Mesendoderm (in vitro differentiated cells): ENCODE measurements at regions not wholly inside any gene's neighbourhood (a gene's known extent, or its start where the extent isn't known, plus 50 kb on each side); places are given as distances from the start of the nearest gene placed in this dataset.

Experiments
- DNase-seq: peaks from one replicate; pipeline ENCODE4 v3.0.0; 2013
- H2AK5ac ChIP-seq: 2 replicates; pipeline ENCODE4 v1.6.1; 2013; ENCODE audit warnings: low read length, inconsistent platforms
- H2BK120ac ChIP-seq: 2 replicates; pipeline ENCODE4 v1.6.1; 2013; ENCODE audit warnings: low read depth, mild to moderate bottlenecking, low read length, moderate library complexity, mixed read lengths
- H2BK15ac ChIP-seq: replicated peaks from 2 replicates; pipeline ENCODE4 v1.6.1; 2013; ENCODE audit warnings: low read depth, mild to moderate bottlenecking, moderate library complexity
- H2BK5ac ChIP-seq: 2 replicates; pipeline ENCODE4 v1.6.1; 2013; ENCODE audit warnings: low read length, inconsistent platforms
- H3K18ac ChIP-seq: 2 replicates; pipeline ENCODE4 v1.6.1; 2013; ENCODE audit warnings: mild to moderate bottlenecking, low read length, mixed read lengths
- H3K23ac ChIP-seq: one replicate; pipeline ENCODE4 v1.6.1; 2013; ENCODE audit warnings: low read length
- H3K27ac ChIP-seq: 2 replicates; pipeline ENCODE4 v1.5.1; 2013; ENCODE audit warnings: low read depth, mild to moderate bottlenecking, inconsistent platforms, low read length, moderate library complexity
- H3K27me3 ChIP-seq: 2 replicates; pipeline ENCODE4 v1.6.1; 2013; ENCODE audit warnings: low read length, control low read depth, mild to moderate bottlenecking, inconsistent platforms; ENCODE audit not compliant: insufficient read depth, poor library complexity
- H3K36me3 ChIP-seq: 2 replicates; pipeline ENCODE4 v1.6.1; 2013; ENCODE audit warnings: low read length, inconsistent platforms; ENCODE audit not compliant: control insufficient read depth, insufficient read depth
- H3K4ac ChIP-seq: one replicate; pipeline ENCODE4 v1.6.1; 2013; ENCODE audit warnings: low read depth, mild to moderate bottlenecking, low read length, moderate library complexity
- H3K4me1 ChIP-seq: 2 replicates; pipeline ENCODE4 v1.6.1; 2013; ENCODE audit warnings: low read depth, low read length, inconsistent platforms; ENCODE audit not compliant: control insufficient read depth
- H3K4me2 ChIP-seq: 2 replicates; pipeline ENCODE4 v1.6.1; 2013; ENCODE audit warnings: low read length
- H3K4me3 ChIP-seq: 2 replicates; pipeline ENCODE4 v1.5.1; 2013; ENCODE audit warnings: mild to moderate bottlenecking, low read length
- H3K56ac ChIP-seq: one replicate; pipeline ENCODE4 v1.6.1; 2013; ENCODE audit warnings: low read length
- H3K79me1 ChIP-seq: 2 replicates; pipeline ENCODE4 v1.6.1; 2013; ENCODE audit warnings: low read length, inconsistent platforms
- H3K79me2 ChIP-seq: 2 replicates; pipeline ENCODE4 v1.6.1; 2013; ENCODE audit warnings: mild to moderate bottlenecking, low read length; ENCODE audit not compliant: control insufficient read depth, insufficient read depth
- H3K9ac ChIP-seq: 2 replicates; pipeline ENCODE4 v1.6.1; 2013; ENCODE audit warnings: low read length, inconsistent platforms
- H4K5ac ChIP-seq: one replicate; pipeline ENCODE4 v1.6.1; 2013; ENCODE audit warnings: low read length
- H4K8ac ChIP-seq: one replicate; pipeline ENCODE4 v1.6.1; 2013; ENCODE audit warnings: low read depth, mild to moderate bottlenecking, control low read depth, low read length, moderate library complexity
- WGBS: extraction: QIAGEN DNeasy Blood & Tissue Kit; methylation state at CpG from one replicate; pipeline ENCODE4 v1.1.7; 2013; ENCODE audit warnings: low lambda C conversion rate, missing lambda C conversion rate; ENCODE audit not compliant: insufficient coverage; ENCODE audit errors: extremely low coverage; 5-methylcytosine and 5-hydroxymethylcytosine counted together

DNA sequence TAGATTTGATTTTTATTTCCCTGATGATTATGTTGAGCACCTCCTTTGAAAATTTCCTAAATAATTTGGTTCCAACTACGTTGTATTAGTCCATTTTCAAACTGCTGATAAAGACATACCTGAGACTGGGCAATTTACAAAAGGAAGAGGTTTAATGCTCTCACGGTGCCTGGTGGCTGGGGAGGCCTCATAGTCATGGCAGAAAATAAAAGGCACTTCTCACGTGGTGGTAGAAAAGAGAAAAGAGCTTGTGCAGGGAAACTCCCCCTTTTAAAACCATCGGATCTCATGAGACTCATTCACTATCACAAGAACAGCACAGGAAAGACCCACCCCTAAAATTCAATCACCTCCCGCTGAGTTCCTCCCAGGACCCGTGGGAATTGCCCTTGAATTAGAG lies 372.3 kb downstream of the RPL10L start:
- H2BK120ac ChIP-seq, result no peak overlapping the region
- H3K56ac ChIP-seq, result no peak overlapping the region
- H4K5ac ChIP-seq, result no peak overlapping the region
- no CpG with 5 or more reads among the region's 6 CpGs for WGBS
- no peak overlapping the region for H2BK5ac ChIP-seq
- H4K8ac ChIP-seq, result no peak overlapping the region
- no peak overlapping the region for H3K23ac ChIP-seq
- H3K36me3 ChIP-seq, result no peaks in the 10 kb centered on the region
- no peaks in the 10 kb centered on the region for H3K4me1 ChIP-seq
- H3K27me3 ChIP-seq, result no peaks in the 10 kb centered on the region
- no peak for DNase-seq
- no peak overlapping the region for H3K27ac ChIP-seq
- H3K4ac ChIP-seq, result no peak overlapping the region
- no peaks in the 10 kb centered on the region for H3K79me2 ChIP-seq
- no peak overlapping the region for H3K18ac ChIP-seq
- H2BK15ac ChIP-seq, result no peak overlapping the region
- no peak overlapping the region for H3K4me3 ChIP-seq
- H3K9ac ChIP-seq, result no peak overlapping the region
- no peak overlapping the region for H3K4me2 ChIP-seq
- H2AK5ac ChIP-seq, result no peak overlapping the region
- H3K79me1 ChIP-seq, result no peaks in the 10 kb centered on the region

DNA sequence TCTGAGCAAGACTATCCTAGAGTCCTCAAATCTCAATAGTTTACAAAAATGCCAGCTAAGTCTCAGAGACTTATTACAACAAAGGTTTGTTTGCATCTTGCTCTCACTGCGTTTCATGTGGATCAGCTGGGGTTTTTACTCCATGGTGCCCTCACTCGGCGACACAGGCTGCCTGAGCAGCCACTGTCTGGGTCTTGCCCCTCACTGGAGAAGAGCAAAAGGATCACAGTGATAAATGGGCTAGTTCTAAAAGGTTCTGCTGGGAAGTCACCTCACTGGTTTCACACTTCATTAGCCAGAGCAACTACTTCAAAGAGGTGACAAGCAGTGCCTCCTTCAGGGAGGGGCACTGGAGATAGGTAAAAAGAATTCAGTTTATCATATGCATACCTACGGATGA lies 392.0 kb downstream of the RPL10L start:
- Histone ChIP-seq H3K27ac (no peak overlapping the region), H3K36me3 (no peaks in the 10 kb centered on the region), H2AK5ac (no peak overlapping the region), H4K8ac (no peak overlapping the region), H4K5ac (no peak overlapping the region), H3K4me3 (no peak overlapping the region), H3K27me3 (no peaks in the 10 kb centered on the region), H3K18ac (no peak overlapping the region), H2BK5ac (no peak overlapping the region), H3K79me1 (no peaks in the 10 kb centered on the region), H3K4ac (no peak overlapping the region), H3K56ac (no peak overlapping the region), H3K9ac (no peak overlapping the region), H3K4me1 (no peaks in the 10 kb centered on the region), H3K23ac (no peak overlapping the region), H2BK120ac (no peak overlapping the region), H3K4me2 (no peak overlapping the region), H3K79me2 (no peaks in the 10 kb centered on the region), H2BK15ac (no peak overlapping the region)
- no CpG with 5 or more reads among the region's 4 CpGs for WGBS
- peak; percentile 95 for DNase-seq

DNA sequence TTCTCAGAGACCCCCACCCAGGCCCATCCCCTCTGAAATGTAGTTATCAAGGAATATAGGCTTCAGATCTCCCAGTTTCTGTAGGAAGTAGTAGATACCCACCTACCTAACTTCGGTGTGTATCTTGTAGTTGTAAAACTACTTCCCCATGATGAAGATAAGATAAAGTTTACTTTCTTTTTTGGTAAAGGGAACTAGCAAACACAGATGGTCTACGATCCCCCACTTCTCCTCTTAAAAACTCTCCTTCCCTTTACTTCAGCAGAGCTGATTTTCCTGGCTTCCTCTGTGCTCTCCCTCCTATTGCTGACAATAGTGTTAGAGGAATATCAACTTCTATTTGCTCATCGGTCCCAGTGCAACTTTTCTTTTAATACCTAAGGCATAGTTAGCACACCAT lies 395.2 kb downstream of the RPL10L start:
- no peak overlapping the region for H3K9ac ChIP-seq
- H2BK120ac ChIP-seq, result no peak overlapping the region
- H3K56ac ChIP-seq, result no peak overlapping the region
- no peak overlapping the region for H3K4ac ChIP-seq
- WGBS, result no CpG with 5 or more reads among the region's 3 CpGs
- H3K79me2 ChIP-seq, result no peaks in the 10 kb centered on the region
- H4K8ac ChIP-seq, result no peak overlapping the region
- no peak overlapping the region for H2AK5ac ChIP-seq
- no peaks in the 10 kb centered on the region for H3K4me1 ChIP-seq
- H3K36me3 ChIP-seq, result no peaks in the 10 kb centered on the region
- no peak overlapping the region for H3K23ac ChIP-seq
- H3K27me3 ChIP-seq, result no peaks in the 10 kb centered on the region
- no peak overlapping the region for H3K4me2 ChIP-seq
- H3K4me3 ChIP-seq, result no peak overlapping the region
- no peak overlapping the region for H2BK5ac ChIP-seq
- H3K27ac ChIP-seq, result no peak overlapping the region
- DNase-seq, result no peak
- no peaks in the 10 kb centered on the region for H3K79me1 ChIP-seq
- no peak overlapping the region for H4K5ac ChIP-seq
- H3K18ac ChIP-seq, result no peak overlapping the region
- no peak overlapping the region for H2BK15ac ChIP-seq

DNA sequence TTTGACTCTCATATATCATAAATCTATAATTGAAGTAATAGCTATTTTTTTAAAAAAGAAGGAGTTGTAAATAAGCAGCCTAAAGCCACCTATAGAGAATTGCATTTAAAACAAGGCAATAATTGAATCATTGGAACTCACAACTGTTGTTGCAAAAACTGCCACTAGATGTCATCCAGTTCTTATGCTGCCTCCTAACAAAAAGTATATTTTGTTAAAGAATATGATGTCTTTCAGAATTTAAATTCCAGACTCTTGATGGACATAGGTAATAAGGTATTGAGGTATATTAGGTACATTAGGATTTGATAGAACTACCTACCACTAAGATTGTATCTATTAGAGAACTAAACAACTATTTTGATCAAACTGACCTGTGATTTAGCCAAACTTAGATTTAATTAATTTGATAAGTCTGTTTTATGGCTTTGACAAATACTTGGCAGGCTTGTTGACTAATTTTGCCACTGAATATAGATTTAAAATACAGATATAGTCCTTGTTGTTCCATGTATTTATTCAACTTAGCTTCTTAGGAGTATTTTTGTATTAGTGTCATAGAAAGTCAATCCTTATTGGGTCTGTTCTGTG lies 401.4 kb downstream of the RPL10L start:
- Histone ChIP-seq H4K8ac (no peak overlapping the region), H3K4ac (no peak overlapping the region), H3K36me3 (no peaks in the 10 kb centered on the region), H3K79me2 (no peaks in the 10 kb centered on the region), H3K23ac (no peak overlapping the region), H3K18ac (no peak overlapping the region), H3K27ac (no peak overlapping the region), H2AK5ac (no peak overlapping the region), H3K56ac (no peak overlapping the region), H2BK15ac (no peak overlapping the region), H3K27me3 (no peaks in the 10 kb centered on the region), H3K9ac (no peak overlapping the region), H3K4me3 (no peak overlapping the region), H3K4me2 (no peak overlapping the region), H4K5ac (no peak overlapping the region), H3K79me1 (no peaks in the 10 kb centered on the region), H2BK5ac (no peak overlapping the region), H3K4me1 (no peaks in the 10 kb centered on the region), H2BK120ac (no peak overlapping the region)
- peak; percentile 43 for DNase-seq

DNA sequence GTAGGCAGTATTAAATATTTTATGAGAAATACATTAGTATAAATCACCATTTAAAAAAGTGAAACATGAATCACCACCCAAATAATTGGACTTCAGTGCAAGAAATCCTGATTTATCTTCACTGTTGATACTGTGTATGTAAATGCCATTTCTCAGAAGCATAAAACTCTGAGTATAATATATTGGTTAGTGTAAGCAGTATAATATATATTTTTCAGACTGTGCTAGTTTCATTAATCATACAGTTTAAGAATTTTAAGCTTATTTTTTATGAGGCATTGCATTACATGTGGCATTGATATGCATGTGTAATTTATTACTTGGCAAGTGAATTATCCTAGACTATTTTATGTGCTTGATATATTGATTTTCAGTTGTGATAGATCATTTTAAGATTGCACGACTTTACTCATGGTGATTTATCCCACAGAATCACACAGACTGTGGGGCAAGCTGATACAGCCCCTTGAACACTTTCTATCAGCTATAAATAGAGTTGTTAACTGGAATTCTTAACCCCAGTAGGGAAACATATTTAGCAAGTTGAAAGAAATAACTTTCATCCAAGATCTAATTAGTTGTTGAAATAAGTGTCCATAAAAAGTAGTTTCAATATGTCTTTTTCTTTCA lies 403.5 kb downstream of the RPL10L start:
- Histone ChIP-seq H3K36me3 (no peaks in the 10 kb centered on the region), H4K5ac (no peak overlapping the region), H2AK5ac (no peak overlapping the region), H2BK120ac (no peak overlapping the region), H3K4me1 (no peaks in the 10 kb centered on the region), H2BK5ac (no peak overlapping the region), H3K27ac (no peak overlapping the region), H3K79me2 (no peaks in the 10 kb centered on the region), H2BK15ac (no peak overlapping the region), H3K23ac (no peak overlapping the region), H3K4ac (no peak overlapping the region), H3K27me3 (no peaks in the 10 kb centered on the region), H3K4me2 (no peak overlapping the region), H3K56ac (no peak overlapping the region), H3K4me3 (no peak overlapping the region), H4K8ac (no peak overlapping the region), H3K18ac (no peak overlapping the region), H3K9ac (no peak overlapping the region), H3K79me1 (no peaks in the 10 kb centered on the region)
- no peak for DNase-seq
- no CpG with 5 or more reads among the region's 1 CpG for WGBS

DNA sequence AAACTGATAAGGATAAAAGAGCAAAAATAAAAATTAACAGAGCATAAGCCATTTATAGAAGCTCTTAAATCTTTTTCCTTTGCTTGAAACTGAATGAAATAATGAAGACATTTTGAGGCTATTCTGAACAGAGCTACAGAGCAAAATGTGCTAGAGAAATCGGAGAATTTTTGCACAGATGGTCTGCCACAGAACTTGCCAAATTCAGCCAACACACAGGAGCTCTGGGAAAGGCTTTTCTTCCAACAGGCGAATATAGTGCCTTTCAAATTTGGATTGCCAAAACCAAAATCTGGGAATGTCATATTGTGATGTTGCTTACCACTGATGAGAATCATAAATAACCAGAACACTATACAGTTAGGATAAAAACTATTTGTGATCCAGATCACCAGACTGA lies 406.3 kb downstream of the RPL10L start:
- Histone ChIP-seq H3K4ac (no peak overlapping the region), H3K4me1 (no peaks in the 10 kb centered on the region), H3K79me2 (no peaks in the 10 kb centered on the region), H3K27ac (no peak overlapping the region), H4K8ac (no peak overlapping the region), H2BK120ac (no peak overlapping the region), H3K4me2 (no peak overlapping the region), H3K36me3 (no peaks in the 10 kb centered on the region), H4K5ac (no peak overlapping the region), H3K27me3 (no peaks in the 10 kb centered on the region), H2AK5ac (no peak overlapping the region), H3K23ac (no peak overlapping the region), H3K9ac (no peak overlapping the region), H2BK15ac (no peak overlapping the region), H3K79me1 (no peaks in the 10 kb centered on the region), H2BK5ac (no peak overlapping the region), H3K56ac (no peak overlapping the region), H3K4me3 (no peak overlapping the region), H3K18ac (no peak overlapping the region)
- DNase-seq, result no peak
- no CpG with 5 or more reads among the region's 2 CpGs for WGBS
